ENCODE measurements at regions not wholly inside any gene's neighbourhood (a gene's known extent, or its start where the extent isn't known, plus 50 kb on each side); places are given as distances from the start of the nearest gene placed in this dataset.

- no peak for TF ChIP-seq KLF17 (tag by site-specific recombination; IDR thresholded peaks at IDR 0.05)
- TF ChIP-seq ZBTB44 (tag by site-specific recombination; IDR thresholded peaks at IDR 0.05) = peak; percentile 67; the same call in 1 of the 2 replicates
- TF ChIP-seq IKZF3 (tag by site-specific recombination; IDR thresholded peaks at IDR 0.05) = no peak
- no peak for TF ChIP-seq TCF7L2 (IDR thresholded peaks at IDR 0.05; ENCODE audit: borderline replicate concordance, low read depth, low read length)
- no peak for TF ChIP-seq SCRT1 (tag by site-specific recombination; IDR thresholded peaks at IDR 0.05; ENCODE audit: borderline replicate concordance)
- TF ChIP-seq ZNF121 (tag by site-specific recombination; IDR thresholded peaks at IDR 0.05) = no peak
- no peak for TF ChIP-seq ZBTB8A (tag by site-specific recombination; IDR thresholded peaks at IDR 0.05)
- no peak for TF ChIP-seq PBX3 (CRISPR knock-in tag; IDR thresholded peaks at IDR 0.05)
- no peak for TF ChIP-seq ZNF529 (tag by site-specific recombination; IDR thresholded peaks at IDR 0.05; ENCODE audit: insufficient replicate concordance)
These were observed 164.6 kb upstream of the DMRT1 start (continued) for GRCh38 chr9:676780-677438.

GRCh38 chr9:677461-678097 is 163.9 kb upstream of the DMRT1 start:
- Histone ChIP-seq H3K27ac (ENCODE audit: extremely low read depth, low read depth, low read length) (no peak overlapping the region), H3K4me3 (ENCODE audit: low read depth, low read length) (no peak overlapping the region), H3K9me3 (ENCODE audit: control insufficient read depth, insufficient read depth, low read depth, low read length) (no peaks in the 10 kb centered on the region), H3K36me3 (ENCODE audit: control insufficient read depth in 2 of 2, insufficient read depth in 1 of 2, low read length in 2 of 2) (no peaks in the 10 kb centered on the region), H3K4me1 (ENCODE audit: control insufficient read depth, insufficient read depth, low read length) (0 out of 2 replicates have a peak, but pooled peaks cover 3% of the 10 kb centered on the region)
- ChIA-PET POLR2A (no interaction called here), CTCF (interaction anchor here (0.6 to 1.3 kb wide), 3 partner anchors 19 to 129 kb away, joined by 3 to 5 read pairs (median 4); no protein-coding TSS in a partner anchor)
- TF ChIP-seq PRDM1 (tag by site-specific recombination; IDR thresholded peaks at IDR 0.05) = no peak
- no peak for TF ChIP-seq ZNF585B (tag by site-specific recombination; IDR thresholded peaks at IDR 0.05)
- TF ChIP-seq ZNF157 (tag by site-specific recombination; IDR thresholded peaks at IDR 0.05) = no peak
- no peak for TF ChIP-seq ZNF155 (tag by site-specific recombination; IDR thresholded peaks at IDR 0.05)
- no peak for TF ChIP-seq ZNF510 (tag by site-specific recombination; IDR thresholded peaks at IDR 0.05; ENCODE audit: insufficient replicate concordance)
- TF ChIP-seq ZBTB1 (tag by site-specific recombination; IDR thresholded peaks at IDR 0.05) = no peak
- TF ChIP-seq ZNF707 (tag by site-specific recombination; IDR thresholded peaks at IDR 0.05) = no peak
- no peak for TF ChIP-seq ZNF664 (tag by site-specific recombination; IDR thresholded peaks at IDR 0.05)
- TF ChIP-seq ZNF112 (tag by site-specific recombination; IDR thresholded peaks at IDR 0.05) = no peak
- TF ChIP-seq ZNF521 (tag by site-specific recombination; IDR thresholded peaks at IDR 0.05) = no peak
- TF ChIP-seq ZNF341 (tag by site-specific recombination; IDR thresholded peaks at IDR 0.05; ENCODE audit: low read depth) = no peak
- no peak for TF ChIP-seq ZNF843 (tag by site-specific recombination; IDR thresholded peaks at IDR 0.05)
- no peak for TF ChIP-seq KLF7 (tag by site-specific recombination; IDR thresholded peaks at IDR 0.05; ENCODE audit: borderline replicate concordance)
- TF ChIP-seq ZNF184 (tag by site-specific recombination; IDR thresholded peaks at IDR 0.05) = no peak
- TF ChIP-seq, protein P1, sequence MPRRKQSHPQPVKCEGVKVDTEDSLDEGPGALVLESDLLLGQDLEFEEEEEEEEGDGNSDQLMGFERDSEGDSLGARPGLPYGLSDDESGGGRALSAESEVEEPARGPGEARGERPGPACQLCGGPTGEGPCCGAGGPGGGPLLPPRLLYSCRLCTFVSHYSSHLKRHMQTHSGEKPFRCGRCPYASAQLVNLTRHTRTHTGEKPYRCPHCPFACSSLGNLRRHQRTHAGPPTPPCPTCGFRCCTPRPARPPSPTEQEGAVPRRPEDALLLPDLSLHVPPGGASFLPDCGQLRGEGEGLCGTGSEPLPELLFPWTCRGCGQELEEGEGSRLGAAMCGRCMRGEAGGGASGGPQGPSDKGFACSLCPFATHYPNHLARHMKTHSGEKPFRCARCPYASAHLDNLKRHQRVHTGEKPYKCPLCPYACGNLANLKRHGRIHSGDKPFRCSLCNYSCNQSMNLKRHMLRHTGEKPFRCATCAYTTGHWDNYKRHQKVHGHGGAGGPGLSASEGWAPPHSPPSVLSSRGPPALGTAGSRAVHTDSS (tag by site-specific recombination; IDR thresholded peaks at IDR 0.05) = no peak
- TF ChIP-seq MZF1 (tag by site-specific recombination; IDR thresholded peaks at IDR 0.05; ENCODE audit: borderline replicate concordance) = no peak
- no peak for TF ChIP-seq ZNF10 (tag by site-specific recombination; IDR thresholded peaks at IDR 0.05)
- TF ChIP-seq GLI2 (tag by site-specific recombination; IDR thresholded peaks at IDR 0.05; ENCODE audit: borderline replicate concordance, low read depth) = no peak
- TF ChIP-seq, protein P2, sequence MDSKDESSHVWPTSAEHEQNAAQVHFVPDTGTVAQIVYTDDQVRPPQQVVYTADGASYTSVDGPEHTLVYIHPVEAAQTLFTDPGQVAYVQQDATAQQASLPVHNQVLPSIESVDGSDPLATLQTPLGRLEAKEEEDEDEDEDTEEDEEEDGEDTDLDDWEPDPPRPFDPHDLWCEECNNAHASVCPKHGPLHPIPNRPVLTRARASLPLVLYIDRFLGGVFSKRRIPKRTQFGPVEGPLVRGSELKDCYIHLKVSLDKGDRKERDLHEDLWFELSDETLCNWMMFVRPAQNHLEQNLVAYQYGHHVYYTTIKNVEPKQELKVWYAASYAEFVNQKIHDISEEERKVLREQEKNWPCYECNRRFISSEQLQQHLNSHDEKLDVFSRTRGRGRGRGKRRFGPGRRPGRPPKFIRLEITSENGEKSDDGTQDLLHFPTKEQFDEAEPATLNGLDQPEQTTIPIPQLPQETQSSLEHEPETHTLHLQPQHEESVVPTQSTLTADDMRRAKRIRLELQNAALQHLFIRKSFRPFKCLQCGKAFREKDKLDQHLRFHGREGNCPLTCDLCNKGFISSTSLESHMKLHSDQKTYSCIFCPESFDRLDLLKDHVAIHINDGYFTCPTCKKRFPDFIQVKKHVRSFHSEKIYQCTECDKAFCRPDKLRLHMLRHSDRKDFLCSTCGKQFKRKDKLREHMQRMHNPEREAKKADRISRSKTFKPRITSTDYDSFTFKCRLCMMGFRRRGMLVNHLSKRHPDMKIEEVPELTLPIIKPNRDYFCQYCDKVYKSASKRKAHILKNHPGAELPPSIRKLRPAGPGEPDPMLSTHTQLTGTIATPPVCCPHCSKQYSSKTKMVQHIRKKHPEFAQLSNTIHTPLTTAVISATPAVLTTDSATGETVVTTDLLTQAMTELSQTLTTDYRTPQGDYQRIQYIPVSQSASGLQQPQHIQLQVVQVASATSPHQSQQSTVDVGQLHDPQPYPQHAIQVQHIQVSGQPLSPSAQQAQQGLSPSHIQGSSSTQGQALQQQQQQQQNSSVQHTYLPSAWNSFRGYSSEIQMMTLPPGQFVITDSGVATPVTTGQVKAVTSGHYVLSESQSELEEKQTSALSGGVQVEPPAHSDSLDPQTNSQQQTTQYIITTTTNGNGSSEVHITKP (tag by site-specific recombination; IDR thresholded peaks at IDR 0.05) = no peak

Data from HEK293 (cell line).